Nephron (organoid): ENCODE measurements at regions not wholly inside any gene's neighbourhood (a gene's known extent, or its start where the extent isn't known, plus 50 kb on each side); places are given as distances from the start of the nearest gene placed in this dataset.
"Not testable (repeated sequence)": the region's sequence is repeated elsewhere in the genome, so short reads cannot be mapped to it uniquely, and the experiment has no call there.

Experiments used
- H3K27ac Mint-ChIP-seq, 3 experiments: 2 replicates each; pipeline ENCODE4 v1.8.0; 2020; ENCODE audit warnings: mixed read lengths in 3 of 3, mild to moderate bottlenecking in 2 of 3, moderate library complexity in 1 of 3
- H3K27me3 Mint-ChIP-seq: 2 replicates; pipeline ENCODE4 v1.8.0; 2021; ENCODE audit warnings: low read depth, mild to moderate bottlenecking, moderate library complexity, mixed read lengths
- H3K36me3 Mint-ChIP-seq: 2 replicates; pipeline ENCODE4 v1.8.0; 2020; ENCODE audit warnings: low read depth, mixed read lengths
- H3K4me1 Mint-ChIP-seq: 2 replicates; pipeline ENCODE4 v1.8.0; 2020; ENCODE audit warnings: mixed read lengths
- H3K4me3 Mint-ChIP-seq, 3 experiments: 2 replicates each; pipeline ENCODE4 v1.8.0; 2020; ENCODE audit warnings: mild to moderate bottlenecking in 3 of 3, mixed read lengths in 3 of 3, moderate library complexity in 2 of 3
- H3K9me3 Mint-ChIP-seq: 2 replicates; pipeline ENCODE4 v1.8.0; 2020; ENCODE audit warnings: mixed read lengths
- CTCF ChIP-seq, 3 experiments: fragments of 200-600 bp; sonication (generic); IDR thresholded peaks; one replicate each; pipeline ENCODE4 v1.5.0; 2021; ENCODE audit warnings: antibody characterized with exemption in 3 of 3; ENCODE audit not compliant: unreplicated experiment in 3 of 3

GRCh38 chr2:67169417-67170140 is 227.6 kb upstream of the ETAA1 start:
- H3K27me3 Mint-ChIP-seq: no peaks in the 10 kb centered on the region
- no peak for TF ChIP-seq CTCF (IDR thresholded peaks at IDR 0.05; ENCODE audit: unreplicated experiment in 3 of 3)
- H3K4me1 Mint-ChIP-seq: no peaks in the 10 kb centered on the region
- no peaks in the 10 kb centered on the region for H3K36me3 Mint-ChIP-seq
- no peak overlapping the region for H3K4me3 Mint-ChIP-seq
- H3K9me3 Mint-ChIP-seq: no peaks in the 10 kb centered on the region
- no peak overlapping the region for H3K27ac Mint-ChIP-seq

GRCh38 chr2:67179526-67179925 is 217.6 kb upstream of the ETAA1 start:
- TF ChIP-seq CTCF (IDR thresholded peaks at IDR 0.05; ENCODE audit: unreplicated experiment in 3 of 3): no peak
- H3K27me3 Mint-ChIP-seq: no peaks in the 10 kb centered on the region
- H3K4me3 Mint-ChIP-seq: no peak overlapping the region
- H3K9me3 Mint-ChIP-seq: peaks cover 3% of the 10 kb centered on the region
- no peaks in the 10 kb centered on the region for H3K4me1 Mint-ChIP-seq
- H3K36me3 Mint-ChIP-seq: no peaks in the 10 kb centered on the region
- H3K27ac Mint-ChIP-seq: no peak overlapping the region

GRCh38 chr2:67180841-67181240 is 216.3 kb upstream of the ETAA1 start:
- H3K27ac Mint-ChIP-seq: no peak overlapping the region

GRCh38 chr2:67182884-67183283 is 214.2 kb upstream of the ETAA1 start:
- Mint-ChIP-seq H3K4me1 (no peaks in the 10 kb centered on the region), H3K4me3 (no peak overlapping the region), H3K36me3 (no peaks in the 10 kb centered on the region), H3K9me3 (no peaks in the 10 kb centered on the region), H3K27me3 (no peaks in the 10 kb centered on the region), H3K27ac (no peak overlapping the region)
- no peak for TF ChIP-seq CTCF (IDR thresholded peaks at IDR 0.05; ENCODE audit: unreplicated experiment in 3 of 3)

More at GRCh38 chr2:67180841-67181240, 216.3 kb upstream of the ETAA1 start:
- no peak for TF ChIP-seq CTCF (IDR thresholded peaks at IDR 0.05; ENCODE audit: unreplicated experiment in 3 of 3)
- H3K36me3 Mint-ChIP-seq: no peaks in the 10 kb centered on the region
- no peaks in the 10 kb centered on the region for H3K4me1 Mint-ChIP-seq
- H3K9me3 Mint-ChIP-seq: peaks cover 3% of the 10 kb centered on the region
- H3K4me3 Mint-ChIP-seq: no peak overlapping the region
- H3K27me3 Mint-ChIP-seq: no peaks in the 10 kb centered on the region

- no peak for TF ChIP-seq CTCF (IDR thresholded peaks at IDR 0.05; ENCODE audit: unreplicated experiment in 3 of 3)
- Mint-ChIP-seq H3K27me3 (no peaks in the 10 kb centered on the region), H3K27ac (no peak overlapping the region), H3K36me3 (no peaks in the 10 kb centered on the region), H3K4me1 (peaks cover 6% of the 10 kb centered on the region), H3K4me3 (no peak overlapping the region), H3K9me3 (no peaks in the 10 kb centered on the region)
Measured at GRCh38 chr2:67186326-67186725, 210.8 kb upstream of the ETAA1 start.

- Mint-ChIP-seq H3K4me3 (no peak overlapping the region), H3K9me3 (no peaks in the 10 kb centered on the region), H3K27ac (no peak overlapping the region), H3K36me3 (no peaks in the 10 kb centered on the region), H3K27me3 (no peaks in the 10 kb centered on the region), H3K4me1 (peaks cover 6% of the 10 kb centered on the region)
- TF ChIP-seq CTCF (IDR thresholded peaks at IDR 0.05; ENCODE audit: unreplicated experiment in 3 of 3): no peak
Measured at GRCh38 chr2:67186871-67187270, 210.3 kb upstream of the ETAA1 start.

- H3K36me3 Mint-ChIP-seq: peaks cover 20% of the 10 kb centered on the region
- not testable (repeated sequence) for H3K4me1 Mint-ChIP-seq, H3K27me3 Mint-ChIP-seq, H3K27ac Mint-ChIP-seq, H3K4me3 Mint-ChIP-seq
- H3K9me3 Mint-ChIP-seq: peaks cover 26% of the 10 kb centered on the region
Measured at GRCh38 chr2:67195327-67195726, 201.8 kb upstream of the ETAA1 start.
